H1 (cell line): ENCODE measurements at regions not wholly inside any gene's neighbourhood (a gene's known extent, or its start where the extent isn't known, plus 50 kb on each side); places are given as distances from the start of the nearest gene placed in this dataset.

Source experiments
- CTCF ChIA-PET: fragments of 300-600 bp; sonication (Branson Sonifier 250); formaldehyde crosslinking; loops from one replicate; lab custom pipeline; 2021; ENCODE audit not compliant: partially characterized antibody; lab: Charles Lee
- POLR2A ChIA-PET: fragments of 300-600 bp; sonication (Branson Sonifier 250); formaldehyde crosslinking; loops from one replicate; lab custom pipeline; 2021; ENCODE audit warnings: inconsistent platforms; ENCODE audit not compliant: partially characterized antibody; lab: Charles Lee
- DNase-seq, 2 experiments: peaks; one replicate each; pipeline versions ENCODE4 v3.0.0 to v3.0.0-alpha.2; 2010 to 2022; ENCODE audit warnings: low spot score in 2 of 2, low read depth in 1 of 2, mixed read lengths in 1 of 2
- FAIRE-seq: peaks from 2 replicates; lab custom pipeline; 2011; peaks lifted over from hg19 to GRCh38; lab: Jason Lieb, UNC
- H2AFZ ChIP-seq: 2 replicates; pipeline ENCODE4 v1.8.1; 2012; ENCODE audit warnings: low read length, inconsistent platforms
- H2AK5ac ChIP-seq: 2 replicates; pipeline ENCODE4 v1.6.1; 2013; ENCODE audit warnings: low read depth, low read length
- H2BK120ac ChIP-seq: replicated peaks from 2 replicates; pipeline ENCODE3; 2013; ENCODE audit warnings: low read depth, low read length, inconsistent platforms
- H2BK12ac ChIP-seq: 2 replicates; pipeline ENCODE4 v1.6.1; 2013; ENCODE audit warnings: low read depth, low read length
- H2BK15ac ChIP-seq: 2 replicates; pipeline ENCODE4 v1.6.1; 2013; ENCODE audit warnings: low read length
- H2BK20ac ChIP-seq: 2 replicates; pipeline ENCODE4 v1.6.1; 2013; ENCODE audit warnings: low read length
- H2BK5ac ChIP-seq: 2 replicates; pipeline ENCODE4 v1.6.1; 2013; ENCODE audit warnings: low read depth, low read length
- H3K14ac ChIP-seq: 2 replicates; pipeline ENCODE4 v1.6.1; 2013; ENCODE audit warnings: inconsistent platforms; ENCODE audit not compliant: insufficient read length
- H3K18ac ChIP-seq: 2 replicates; pipeline ENCODE4 v1.6.1; 2013; ENCODE audit warnings: low read length; ENCODE audit errors: extremely low read depth
- H3K23ac ChIP-seq: 2 replicates; pipeline ENCODE4 v1.6.1; 2013; ENCODE audit warnings: inconsistent platforms; ENCODE audit not compliant: insufficient read length
- H3K23me2 ChIP-seq: 2 replicates; pipeline ENCODE4 v1.6.1; 2013; ENCODE audit warnings: low read depth, low read length
- H3K27ac ChIP-seq: 2 replicates; pipeline ENCODE4 v1.6.1; 2011; ENCODE audit warnings: low read depth, low read length, inconsistent platforms
- H3K27me3 ChIP-seq, 4 experiments: replicated peaks in 1 of 4; 1 replicate in 1 of 4; 2 replicates in 3 of 4; pipeline versions ENCODE4 v1.6.1 to v1.8.1; 2011 to 2013; ENCODE audit warnings: low read length in 3 of 4, mild to moderate bottlenecking in 3 of 4, inconsistent platforms in 2 of 4, mixed read lengths in 2 of 4, moderate library complexity in 1 of 4; ENCODE audit not compliant: control insufficient read depth in 3 of 4, insufficient read depth in 3 of 4; ENCODE audit errors: extremely low read depth in 1 of 4
- H3K36me3 ChIP-seq, 4 experiments: 2 replicates each; pipeline versions ENCODE4 v1.6.1 to v1.8.1; 2011 to 2013; ENCODE audit warnings: mild to moderate bottlenecking in 4 of 4, low read length in 3 of 4, moderate library complexity in 2 of 4, control low read depth in 1 of 4, inconsistent platforms in 1 of 4; ENCODE audit not compliant: insufficient read depth in 4 of 4, control insufficient read depth in 2 of 4
- H3K4ac ChIP-seq: replicated peaks from 2 replicates; pipeline ENCODE3; 2013; ENCODE audit warnings: low read length, low read depth, mixed read lengths, inconsistent platforms; ENCODE audit not compliant: insufficient read length
- H3K4me1 ChIP-seq, 4 experiments: replicated peaks in 1 of 4; 1 replicate in 1 of 4; 2 replicates in 3 of 4; pipeline versions ENCODE4 v1.6.1 to v1.8.1; 2011 to 2013; ENCODE audit warnings: low read length in 3 of 4, inconsistent platforms in 2 of 4, mixed read lengths in 1 of 4; ENCODE audit not compliant: insufficient read depth in 4 of 4, control insufficient read depth in 3 of 4
- H3K4me2 ChIP-seq, 2 experiments: 2 replicates each; pipeline versions ENCODE4 v1.6.1 to v1.8.1; 2011 to 2013; ENCODE audit warnings: low read depth in 2 of 2, low read length in 2 of 2, control low read depth in 1 of 2, inconsistent platforms in 1 of 2, mild to moderate bottlenecking in 1 of 2; ENCODE audit not compliant: insufficient read depth in 1 of 2
- H3K4me3 ChIP-seq, 4 experiments: fragments of 200-600, 300-600 bp in 1 of 4; sonication (generic), shearing (Covaris generic), sonication (Bioruptor Twin) in 1 of 4; 2 replicates each; pipeline versions ENCODE4 v1.5.1 to v1.8.1; 2011 to 2016; ENCODE audit warnings: low read length in 4 of 4, low read depth in 3 of 4, control low read depth in 2 of 4, inconsistent platforms in 2 of 4, mild to moderate bottlenecking in 2 of 4, mixed read lengths in 1 of 4, moderate library complexity in 1 of 4; ENCODE audit not compliant: insufficient read depth in 2 of 4; ENCODE audit errors: extremely low read depth in 1 of 4
- H3K56ac ChIP-seq: replicated peaks from 2 replicates; pipeline ENCODE3; 2013; ENCODE audit warnings: low read depth, mild to moderate bottlenecking, mixed read lengths, low read length, inconsistent platforms; ENCODE audit not compliant: insufficient read length
- H3K79me1 ChIP-seq: 2 replicates; pipeline ENCODE4 v1.6.1; 2013; ENCODE audit warnings: low read depth, low read length, control low read depth
- H3K79me2 ChIP-seq, 2 experiments: 2 replicates each; pipeline versions ENCODE4 v1.6.1 to v1.8.1; 2012 to 2013; ENCODE audit warnings: low read length in 2 of 2, mild to moderate bottlenecking in 2 of 2, inconsistent platforms in 1 of 2; ENCODE audit not compliant: insufficient read depth in 2 of 2, control insufficient read depth in 1 of 2
- H3K9ac ChIP-seq, 4 experiments: replicated peaks in 1 of 4; 1 replicate in 1 of 4; 2 replicates in 3 of 4; pipeline versions ENCODE4 v1.6.1 to v1.8.1; 2011 to 2013; ENCODE audit warnings: low read depth in 3 of 4, low read length in 3 of 4, control low read depth in 2 of 4, mild to moderate bottlenecking in 2 of 4, moderate library complexity in 2 of 4, inconsistent platforms in 1 of 4; ENCODE audit errors: extremely low read depth in 1 of 4
- H3K9me3 ChIP-seq, 2 experiments: 2 replicates each; pipeline versions ENCODE4 v1.6.1 to v1.8.1; 2012 to 2013; ENCODE audit warnings: mild to moderate bottlenecking in 2 of 2, moderate library complexity in 2 of 2, control low read depth in 1 of 2, inconsistent platforms in 1 of 2, low read depth in 1 of 2, low read length in 1 of 2, mixed read lengths in 1 of 2; ENCODE audit not compliant: insufficient read depth in 2 of 2
- H4K20me1 ChIP-seq, 2 experiments: replicated peaks in 1 of 2; 2 replicates each; pipeline versions ENCODE3 to v1.8.1; 2011 to 2013; ENCODE audit warnings: inconsistent platforms in 2 of 2, low read length in 2 of 2, mild to moderate bottlenecking in 1 of 2; ENCODE audit not compliant: insufficient read depth in 2 of 2, control insufficient read depth in 1 of 2
- H4K5ac ChIP-seq: 2 replicates; pipeline ENCODE4 v1.6.1; 2013; ENCODE audit warnings: low read length, low read depth, mixed read lengths, inconsistent platforms; ENCODE audit not compliant: insufficient read length
- H4K8ac ChIP-seq: 2 replicates; pipeline ENCODE4 v1.8.0; 2013; ENCODE audit warnings: mild to moderate bottlenecking, moderate library complexity, low read length, inconsistent platforms; ENCODE audit not compliant: insufficient read depth; ENCODE audit errors: extremely low read depth
- H4K91ac ChIP-seq: replicated peaks from 2 replicates; pipeline ENCODE3; 2013; ENCODE audit warnings: low read length, mixed read lengths, inconsistent platforms; ENCODE audit not compliant: insufficient read length
- BACH1 ChIP-seq: IDR thresholded peaks from 2 replicates; pipeline ENCODE4 v1.6.1; 2012; ENCODE audit warnings: low read length, improper control_type of control experiment
- BRCA1 ChIP-seq: IDR thresholded peaks from 2 replicates; pipeline ENCODE4 v1.6.1; 2012; ENCODE audit warnings: low read depth, low read length, improper control_type of control experiment
- CTBP2 ChIP-seq: IDR thresholded peaks from 2 replicates; pipeline ENCODE4 v1.7.0; 2011; ENCODE audit warnings: borderline replicate concordance, mild to moderate bottlenecking, moderate library complexity, mixed read lengths, low read length; ENCODE audit not compliant: insufficient read depth, insufficient read length
- EP300 ChIP-seq, 2 experiments: IDR thresholded peaks; 1 replicate in 1 of 2; 2 replicates in 1 of 2; pipeline ENCODE4 v1.6.1; 2011 to 2012; ENCODE audit warnings: low read depth in 2 of 2, low read length in 2 of 2, mild to moderate bottlenecking in 2 of 2, borderline replicate concordance in 1 of 2, inconsistent platforms in 1 of 2, moderate library complexity in 1 of 2
- GTF2F1 ChIP-seq: IDR thresholded peaks from 2 replicates; pipeline ENCODE4 v1.6.1; 2012; ENCODE audit warnings: low read depth, low read length, improper control_type of control experiment, borderline replicate concordance
- HDAC2 ChIP-seq, 2 experiments: fragments of 300-600 bp in 1 of 2; sonication (generic) in 1 of 2; IDR thresholded peaks; 2 replicates each; pipeline ENCODE4 v1.6.1; 2011 to 2012; ENCODE audit warnings: low read depth in 2 of 2, low read length in 2 of 2, mild to moderate bottlenecking in 2 of 2, moderate library complexity in 2 of 2, borderline replicate concordance in 1 of 2, inconsistent platforms in 1 of 2
- JUN ChIP-seq: IDR thresholded peaks from 2 replicates; pipeline ENCODE4 v1.6.1; 2011; ENCODE audit warnings: low read depth, mild to moderate bottlenecking, improper control_type of control experiment, low read length
- KDM5A ChIP-seq: fragments of 200-600 bp; IDR thresholded peaks from 2 replicates; pipeline ENCODE4 v1.7.1; 2012; ENCODE audit warnings: mild to moderate bottlenecking, low read length, inconsistent platforms, mixed read lengths
- POLR2A ChIP-seq, 2 experiments: IDR thresholded peaks; 1 replicate in 1 of 2; 2 replicates in 1 of 2; pipeline ENCODE4 v1.6.1; 2011; ENCODE audit warnings: low read depth in 2 of 2, low read length in 2 of 2, mild to moderate bottlenecking in 2 of 2; ENCODE audit errors: control extremely low read depth in 1 of 2
- POU5F1 ChIP-seq: IDR thresholded peaks from 2 replicates; pipeline ENCODE4 v1.6.1; 2011; ENCODE audit warnings: low read depth, mild to moderate bottlenecking, low read length, moderate library complexity
- RFX5 ChIP-seq: IDR thresholded peaks from 2 replicates; pipeline ENCODE4 v1.6.1; 2011; ENCODE audit warnings: low read depth, low read length, improper control_type of control experiment, borderline replicate concordance
- SIRT6 ChIP-seq: IDR thresholded peaks from one replicate; pipeline ENCODE4 v1.7.1; 2012; ENCODE audit warnings: low read length, inconsistent platforms
- SIX5 ChIP-seq: IDR thresholded peaks from 2 replicates; pipeline ENCODE4 v1.6.1; 2011; ENCODE audit warnings: mild to moderate bottlenecking, low read depth, low read length
- SP2 ChIP-seq: IDR thresholded peaks from 2 replicates; pipeline ENCODE4 v1.6.1; 2012; ENCODE audit warnings: mild to moderate bottlenecking, low read length, inconsistent platforms
- SP4 ChIP-seq: IDR thresholded peaks from 2 replicates; pipeline ENCODE4 v1.6.1; 2012; ENCODE audit warnings: low read length, inconsistent platforms
- TAF7 ChIP-seq: optimal IDR thresholded peaks from 2 replicates; pipeline ENCODE3; 2011; ENCODE audit warnings: low read depth, mild to moderate bottlenecking, inconsistent platforms, low read length, moderate library complexity, borderline replicate concordance
- WGBS, 2 experiments: shearing (Covaris generic) in 1 of 2; methylation state at CpG; one replicate each; pipeline versions ENCODE4 v1.1.6 to v1.1.7; 2013 to 2015; ENCODE audit warnings: low lambda C conversion rate in 2 of 2, mixed read lengths in 2 of 2, inconsistent platforms in 1 of 2, low coverage in 1 of 2, missing lambda C conversion rate in 1 of 2; ENCODE audit not compliant: insufficient replicate concordance in 2 of 2, insufficient coverage in 1 of 2, insufficient read length in 1 of 2; ENCODE audit errors: extremely low coverage in 1 of 2, missing lambda C conversion rate in 1 of 2; 5-methylcytosine and 5-hydroxymethylcytosine counted together

- H3K4me1 ChIP-seq: peaks cover 0 to 5% (median 2%) of the 10 kb centered on the region in 4 experiments; a peak in 3 of 7 replicates
- TF ChIP-seq SIX5 (no peak), POU5F1 (no peak), POLR2A (IDR thresholded peaks at IDR 0.05; ENCODE audit: control extremely low read depth in 1 of 2, low read depth in 2 of 2, low read length in 2 of 2) (no peak), SIRT6 (no peak), RFX5 (no peak), JUN (no peak), CTBP2 (no peak), GTF2F1 (no peak), BACH1 (no peak), TAF7 (no peak), SP2 (no peak), KDM5A (no peak), SP4 (no peak), EP300 (IDR thresholded peaks at IDR 0.05; ENCODE audit: borderline replicate concordance in 1 of 2, low read depth in 2 of 2, low read length in 2 of 2) (no peak), HDAC2 (IDR thresholded peaks at IDR 0.05; ENCODE audit: borderline replicate concordance in 1 of 2, low read depth in 2 of 2, low read length in 2 of 2) (no peak), BRCA1 (no peak)
These were observed 393.4 kb upstream of the NFE2L3 start for GRCh38 chr7:25758559-25758958.

More at GRCh38 chr7:25758559-25758958, 393.4 kb upstream of the NFE2L3 start:
- Histone ChIP-seq H2BK12ac (no peak overlapping the region; the same call in 1 of the 2 replicates), H3K79me1 (no peaks in the 10 kb centered on the region), H2BK120ac (peak overlapping the region; percentile 38), H2BK5ac (no peak overlapping the region), H2BK20ac (no peak overlapping the region), H3K9ac (no peak overlapping the region), H3K56ac (no peak overlapping the region), H3K23ac (no peak overlapping the region), H3K18ac (no peak overlapping the region), H2BK15ac (no peak overlapping the region), H3K23me2 (no peaks in the 10 kb centered on the region), H2AFZ (no peak overlapping the region), H3K14ac (no peak overlapping the region), H3K4me3 (no peak overlapping the region), H3K9me3 (no peaks in the 10 kb centered on the region), H4K5ac (no peak overlapping the region), H3K4ac (no peak overlapping the region), H3K36me3 (no peaks in the 10 kb centered on the region; a peak in 1 of 8 replicates), H2AK5ac (no peak overlapping the region; the same call in 1 of the 2 replicates), H4K20me1 (no peaks in the 10 kb centered on the region), H3K4me2 (no peak overlapping the region), H4K91ac (no peak overlapping the region), H3K79me2 (no peaks in the 10 kb centered on the region), H3K27me3 (no peaks in the 10 kb centered on the region), H3K27ac (no peak overlapping the region), H4K8ac (no peak overlapping the region)
- CTCF ChIA-PET: interaction anchor here (1.6 kb wide), 1 partner anchor 93 kb away, joined by 3 read pairs; no protein-coding TSS in a partner anchor
- FAIRE-seq: no peak
- no peak for DNase-seq
- 84% methylated on average over 4 of the region's 4 CpGs; no CpG with 5 or more reads in 1 of the 2 experiments for WGBS, 2 experiments
- POLR2A ChIA-PET: no interaction called here
